WERI-Rb-1 (cell line): ENCODE measurements at regions not wholly inside any gene's neighbourhood (a gene's known extent, or its start where the extent isn't known, plus 50 kb on each side); places are given as distances from the start of the nearest gene placed in this dataset.

Experiments used
- DNase-seq: peaks from one replicate; pipeline ENCODE4 v3.0.0-alpha.2; 2020
- H3K27ac ChIP-seq: fragments of 250-450 bp; sonication (Bioruptor Pico); 2 replicates; pipeline ENCODE4 v1.5.1; 2020; ENCODE audit warnings: mild to moderate bottlenecking, moderate library complexity
- H3K27me3 ChIP-seq: fragments of 250-450 bp; sonication (Bioruptor Pico); 2 replicates; pipeline ENCODE4 v1.5.1; 2021; ENCODE audit warnings: mild to moderate bottlenecking, low read depth, moderate library complexity; ENCODE audit not compliant: insufficient read depth, severe bottlenecking
- H3K36me3 ChIP-seq: fragments of 250-450 bp; sonication (Bioruptor Pico); 2 replicates; pipeline ENCODE4 v1.5.1; 2020; ENCODE audit warnings: mild to moderate bottlenecking, moderate library complexity
- H3K4me3 ChIP-seq: 2 replicates; pipeline ENCODE4 v1.5.1; 2011; ENCODE audit warnings: low read depth, mild to moderate bottlenecking, control low read depth, low read length
- H3K9me3 ChIP-seq: fragments of 250-450 bp; sonication (Bioruptor Pico); 2 replicates; pipeline ENCODE4 v1.5.1; 2021; ENCODE audit warnings: mild to moderate bottlenecking, moderate library complexity; ENCODE audit not compliant: severe bottlenecking
- CTCF ChIP-seq: IDR thresholded peaks from 2 replicates; pipeline ENCODE4 v1.5.1; 2011; ENCODE audit warnings: low read depth, mild to moderate bottlenecking, control low read depth, inconsistent platforms, low read length

GRCh38 chr21:35134309-35134708, 85.2 kb upstream of the RUNX1 start:
- no peak for DNase-seq
- H3K27me3 ChIP-seq: peaks cover 87% of the 10 kb centered on the region
- no peak overlapping the region for H3K4me3 ChIP-seq
- no peaks in the 10 kb centered on the region for H3K9me3 ChIP-seq
- H3K27ac ChIP-seq: no peak overlapping the region
- no peak for TF ChIP-seq CTCF
- H3K36me3 ChIP-seq: no peaks in the 10 kb centered on the region

GRCh38 chr21:35128536-35128935, 79.4 kb upstream of the RUNX1 start:
- DNase-seq: no peak
- no peak for TF ChIP-seq CTCF
- Histone ChIP-seq H3K27ac (no peak overlapping the region), H3K27me3 (peaks cover 79% of the 10 kb centered on the region), H3K9me3 (no peaks in the 10 kb centered on the region), H3K36me3 (no peaks in the 10 kb centered on the region), H3K4me3 (no peak overlapping the region)

DNA sequence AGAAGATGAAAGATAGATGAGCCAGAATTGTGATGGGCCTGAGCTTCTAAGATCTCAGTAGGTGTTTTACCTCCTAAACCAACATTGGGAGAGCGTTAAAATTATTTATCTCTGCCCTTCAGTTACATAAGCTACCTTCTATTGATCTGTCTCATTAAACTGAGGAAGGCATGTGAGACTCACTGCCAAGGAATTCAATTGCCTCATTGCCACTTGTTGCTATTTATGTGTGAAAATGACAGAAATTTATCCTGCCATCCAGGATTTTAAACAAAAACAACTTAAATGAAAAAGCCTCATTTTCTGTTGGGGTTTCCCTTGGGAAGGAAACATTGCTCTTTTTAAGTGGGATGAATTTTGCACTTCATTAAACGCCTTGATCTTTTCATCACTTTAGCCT, 78.7 kb upstream of the RUNX1 start:
- TF ChIP-seq CTCF: no peak
- H3K27ac ChIP-seq: no peak overlapping the region

DNA sequence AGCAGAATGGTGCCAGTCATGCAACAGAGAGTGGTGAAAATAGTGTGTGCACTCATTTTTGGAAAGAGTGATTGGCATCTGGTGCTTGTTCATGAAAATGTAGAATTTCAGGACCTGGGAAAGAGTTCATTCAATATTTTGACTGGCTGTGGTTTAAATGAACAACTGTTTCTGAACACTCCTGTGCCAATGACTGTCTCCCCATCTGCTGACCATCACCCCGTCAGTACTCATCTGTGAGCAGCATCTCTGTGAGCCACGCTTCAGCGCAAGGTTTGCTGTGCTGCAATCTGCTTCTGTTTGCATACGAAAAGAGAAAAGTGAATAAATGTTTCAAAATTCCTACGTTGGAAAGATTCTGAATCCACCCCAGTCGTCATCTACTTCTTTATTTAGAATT, 77.9 kb upstream of the RUNX1 start:
- no peak for DNase-seq
- Histone ChIP-seq H3K27me3 (peaks cover 80% of the 10 kb centered on the region), H3K36me3 (no peaks in the 10 kb centered on the region), H3K9me3 (no peaks in the 10 kb centered on the region), H3K27ac (no peak overlapping the region), H3K4me3 (no peak overlapping the region)
- no peak for TF ChIP-seq CTCF

More for the DNA sequence above, 78.7 kb upstream of the RUNX1 start:
- Histone ChIP-seq H3K36me3 (no peaks in the 10 kb centered on the region), H3K27me3 (peaks cover 79% of the 10 kb centered on the region), H3K4me3 (no peak overlapping the region), H3K9me3 (no peaks in the 10 kb centered on the region)
- no peak for DNase-seq

- DNase-seq: no peak
- H3K4me3 ChIP-seq: no peak overlapping the region
- no peak for TF ChIP-seq CTCF
- no peak overlapping the region for H3K27ac ChIP-seq
- no peaks in the 10 kb centered on the region for H3K9me3 ChIP-seq
- H3K27me3 ChIP-seq: peaks cover 81% of the 10 kb centered on the region
- no peaks in the 10 kb centered on the region for H3K36me3 ChIP-seq
These were observed 71.6 kb upstream of the RUNX1 start for GRCh38 chr21:35120631-35121180.

DNA sequence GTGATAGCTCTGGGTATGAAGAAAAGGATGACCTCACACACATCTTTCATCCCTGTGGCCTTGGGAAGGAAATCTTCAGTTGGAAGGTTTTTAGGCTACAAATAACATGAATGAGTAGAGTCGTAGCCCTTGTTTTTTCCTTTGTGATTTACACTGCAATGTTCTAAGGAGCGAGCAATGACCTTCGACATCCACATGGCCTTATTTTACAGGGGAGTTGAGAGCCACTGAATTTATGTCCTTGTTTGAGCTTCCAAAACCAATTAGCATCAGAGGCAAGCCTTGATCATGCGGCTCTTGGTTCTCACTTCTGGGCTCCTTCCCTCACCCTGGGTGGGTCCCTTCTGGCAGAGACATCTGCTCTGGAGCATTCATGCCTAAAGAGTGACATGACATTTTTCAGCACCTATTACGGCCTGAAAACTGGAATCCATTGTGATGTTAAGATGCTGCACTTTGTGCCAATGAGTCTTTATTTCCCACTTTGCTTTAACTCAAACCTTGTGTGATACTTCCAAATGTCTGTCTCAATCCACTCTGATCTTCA, 70.5 kb upstream of the RUNX1 start:
- Histone ChIP-seq H3K27ac (no peak overlapping the region), H3K27me3 (peaks cover 87% of the 10 kb centered on the region), H3K36me3 (no peaks in the 10 kb centered on the region), H3K4me3 (no peak overlapping the region), H3K9me3 (no peaks in the 10 kb centered on the region)
- TF ChIP-seq CTCF: no peak
- DNase-seq: no peak
